Activated naive CD4-positive, alpha-beta T cell treated with anti-CD3 and anti-CD28 coated beads for 36 hours (primary cell): ENCODE measurements at regions not wholly inside any gene's neighbourhood (a gene's known extent, or its start where the extent isn't known, plus 50 kb on each side); places are given as distances from the start of the nearest gene placed in this dataset.

Experiments used
- CTCF ChIA-PET: fragments of 350-600 bp; sonication (Branson Sonifier 250); formaldehyde crosslinking; loops from one replicate; lab custom pipeline; 2021; ENCODE audit warnings: antibody characterized with exemption; lab: Charles Lee
- DNase-seq: peaks from one replicate; pipeline ENCODE4 v3.0.0-alpha.2; 2020
- H3K27ac Mint-ChIP-seq: one replicate; pipeline ENCODE4 v1.8.0; 2021; ENCODE audit warnings: mild to moderate bottlenecking, mixed read lengths
- H3K27me3 Mint-ChIP-seq: one replicate; pipeline ENCODE4 v1.8.0; 2021; ENCODE audit warnings: low read depth, mixed read lengths
- H3K36me3 Mint-ChIP-seq: one replicate; pipeline ENCODE4 v1.8.0; 2021; ENCODE audit warnings: low read depth, mixed read lengths
- H3K4me1 Mint-ChIP-seq: one replicate; pipeline ENCODE4 v1.8.0; 2021; ENCODE audit warnings: low read depth, mixed read lengths
- H3K4me3 Mint-ChIP-seq: one replicate; pipeline ENCODE4 v1.8.0; 2021; ENCODE audit warnings: mild to moderate bottlenecking, moderate library complexity, mixed read lengths
- H3K9me3 Mint-ChIP-seq: one replicate; pipeline ENCODE4 v1.8.0; 2021; ENCODE audit warnings: mixed read lengths
- intact Hi-C: fragments of 100-400 bp; cut with micrococcal nuclease; formaldehyde crosslinking; loops from one replicate; pipeline ENCODE4 v1.15.1; 2023

- no peak for DNase-seq
- intact Hi-C loops = no loop called here
- Mint-ChIP-seq H3K4me3 (no peak overlapping the region), H3K27me3 (peaks cover 2% of the 10 kb centered on the region), H3K4me1 (peaks cover 14% of the 10 kb centered on the region), H3K9me3 (no peaks in the 10 kb centered on the region), H3K27ac (no peak overlapping the region), H3K36me3 (no peaks in the 10 kb centered on the region)
- CTCF ChIA-PET = no interaction called here
Observed at GRCh38 chr3:64359735-64360134, 134.5 kb upstream of the PRICKLE2 start.

- peaks cover 2% of the 10 kb centered on the region for H3K27me3 Mint-ChIP-seq
- CTCF ChIA-PET = no interaction called here
- intact Hi-C loops = no loop called here
- H3K4me3 Mint-ChIP-seq = no peak overlapping the region
- no peaks in the 10 kb centered on the region for H3K36me3 Mint-ChIP-seq
- H3K27ac Mint-ChIP-seq = no peak overlapping the region
- peaks cover 14% of the 10 kb centered on the region for H3K4me1 Mint-ChIP-seq
- no peaks in the 10 kb centered on the region for H3K9me3 Mint-ChIP-seq
- no peak for DNase-seq
Observed at GRCh38 chr3:64358853-64359252, 133.6 kb upstream of the PRICKLE2 start.

DNA sequence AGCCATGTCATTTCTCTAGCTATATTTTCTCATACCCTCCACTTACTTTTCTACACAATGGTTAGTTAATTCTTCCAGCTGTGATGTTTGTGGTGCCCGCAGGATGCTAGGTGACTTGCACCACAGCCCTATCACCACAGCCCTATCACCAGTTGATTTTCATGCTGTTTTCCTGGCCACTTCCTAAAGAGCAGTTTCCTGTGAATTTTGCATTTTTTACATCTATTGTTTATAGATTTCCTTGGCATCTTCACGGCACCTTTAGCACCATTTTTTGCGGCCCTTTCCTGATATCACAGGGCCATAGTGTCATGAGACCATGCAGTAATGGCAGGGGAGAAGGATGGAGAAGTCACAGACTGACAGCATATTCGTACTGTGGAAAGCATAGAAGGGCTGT, 132.9 kb upstream of the PRICKLE2 start:
- CTCF ChIA-PET = no interaction called here
- intact Hi-C loops = no loop called here
- Mint-ChIP-seq H3K27me3 (peaks cover 2% of the 10 kb centered on the region), H3K36me3 (no peaks in the 10 kb centered on the region), H3K4me1 (peaks cover 14% of the 10 kb centered on the region), H3K27ac (no peak overlapping the region), H3K4me3 (no peak overlapping the region), H3K9me3 (no peaks in the 10 kb centered on the region)
- no peak for DNase-seq

GRCh38 chr3:64357481-64357880, 132.2 kb upstream of the PRICKLE2 start:
- Mint-ChIP-seq H3K9me3 (no peaks in the 10 kb centered on the region), H3K36me3 (no peaks in the 10 kb centered on the region), H3K4me1 (peaks cover 14% of the 10 kb centered on the region), H3K27me3 (peaks cover 2% of the 10 kb centered on the region), H3K4me3 (no peak overlapping the region), H3K27ac (no peak overlapping the region)
- CTCF ChIA-PET = no interaction called here
- intact Hi-C loops = no loop called here
- DNase-seq = no peak

DNA sequence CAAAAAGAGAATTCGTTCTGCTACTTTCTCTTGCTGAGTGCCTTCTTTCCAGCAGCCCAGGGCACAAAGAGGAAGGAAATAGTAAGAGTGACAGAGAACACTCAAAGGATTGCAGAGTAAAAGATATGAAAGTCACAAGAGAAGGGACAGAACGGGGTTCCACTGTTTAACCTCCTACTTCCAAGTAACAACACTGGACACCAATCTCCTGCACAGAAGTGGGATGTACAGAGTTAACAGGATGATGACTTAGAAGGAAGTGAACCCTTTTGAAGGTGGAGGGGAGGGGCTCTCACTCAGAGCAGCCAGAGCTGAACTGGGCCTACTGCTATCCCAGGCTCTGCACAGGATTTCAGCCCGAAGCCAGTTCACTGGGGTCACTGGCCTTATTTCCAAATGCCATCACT, 130.1 kb upstream of the PRICKLE2 start:
- no peak overlapping the region for H3K27ac Mint-ChIP-seq
- CTCF ChIA-PET = interaction anchor here (1.3 kb wide), 1 partner anchor 14 kb away, joined by 3 read pairs; no protein-coding TSS in a partner anchor

GRCh38 chr3:64354956-64355355, 129.7 kb upstream of the PRICKLE2 start:
- Mint-ChIP-seq H3K4me3 (no peak overlapping the region), H3K36me3 (no peaks in the 10 kb centered on the region), H3K4me1 (peaks cover 23% of the 10 kb centered on the region), H3K27ac (no peak overlapping the region), H3K27me3 (no peaks in the 10 kb centered on the region), H3K9me3 (no peaks in the 10 kb centered on the region)
- DNase-seq = no peak
- CTCF ChIA-PET = interaction anchor here (1.3 kb wide), 1 partner anchor 14 kb away, joined by 3 read pairs; no protein-coding TSS in a partner anchor
- intact Hi-C loops = no loop called here

More for the DNA sequence above, 130.1 kb upstream of the PRICKLE2 start:
- intact Hi-C loops = no loop called here
- Mint-ChIP-seq H3K4me1 (peaks cover 20% of the 10 kb centered on the region), H3K36me3 (no peaks in the 10 kb centered on the region), H3K27me3 (no peaks in the 10 kb centered on the region), H3K9me3 (no peaks in the 10 kb centered on the region), H3K4me3 (no peak overlapping the region)
- DNase-seq = peak; percentile 30

DNA sequence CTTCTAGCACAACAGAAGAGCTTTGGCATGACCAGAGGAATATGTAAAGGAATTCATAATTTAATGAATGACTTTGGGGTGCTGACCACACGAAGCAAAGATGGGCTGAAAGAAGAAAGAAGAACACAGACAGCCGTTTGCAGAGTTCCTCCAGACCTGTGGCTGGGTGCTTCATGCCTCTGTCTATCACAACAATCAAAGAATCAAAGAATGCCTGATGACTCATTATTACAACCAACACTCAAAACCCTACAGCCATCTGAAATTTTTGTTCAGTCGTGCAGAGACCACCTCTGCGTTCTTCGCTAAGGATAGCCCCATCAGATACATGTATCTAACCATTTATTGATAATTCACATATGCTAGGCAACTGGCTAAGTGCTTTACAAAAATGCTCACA, 129.0 kb upstream of the PRICKLE2 start:
- no peak overlapping the region for H3K4me3 Mint-ChIP-seq

GRCh38 chr3:64353226-64353625, 128.0 kb upstream of the PRICKLE2 start:
- Mint-ChIP-seq H3K4me1 (peaks cover 23% of the 10 kb centered on the region), H3K4me3 (no peak overlapping the region)
- CTCF ChIA-PET = no interaction called here

More for the DNA sequence above, 129.0 kb upstream of the PRICKLE2 start:
- Mint-ChIP-seq H3K27me3 (no peaks in the 10 kb centered on the region), H3K36me3 (no peaks in the 10 kb centered on the region), H3K4me1 (peaks cover 23% of the 10 kb centered on the region), H3K27ac (no peak overlapping the region), H3K9me3 (no peaks in the 10 kb centered on the region)
- DNase-seq = no peak
- intact Hi-C loops = no loop called here
- CTCF ChIA-PET = no interaction called here

DNA sequence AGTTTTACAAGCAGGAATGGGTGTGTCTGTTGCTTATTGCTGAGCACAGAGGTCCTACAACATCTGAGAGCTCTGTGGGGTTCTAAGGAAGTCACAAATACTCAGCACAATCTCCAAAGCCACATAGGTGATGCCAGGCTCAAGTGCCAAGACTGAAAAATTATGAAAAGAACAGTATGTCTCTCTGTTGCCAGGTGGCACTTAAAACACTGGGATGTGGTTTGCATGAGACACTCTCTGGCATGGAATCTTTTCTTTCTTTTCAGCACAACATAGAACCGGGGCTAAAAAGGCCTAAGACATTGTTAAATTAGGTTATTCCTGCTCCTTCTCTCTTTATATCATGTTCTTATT, 127.3 kb upstream of the PRICKLE2 start:
- no peak overlapping the region for H3K27ac Mint-ChIP-seq
- peaks cover 23% of the 10 kb centered on the region for H3K4me1 Mint-ChIP-seq
- no peak for DNase-seq
- H3K9me3 Mint-ChIP-seq = no peaks in the 10 kb centered on the region
- CTCF ChIA-PET = no interaction called here
- no peaks in the 10 kb centered on the region for H3K36me3 Mint-ChIP-seq
- intact Hi-C loops = no loop called here
- no peaks in the 10 kb centered on the region for H3K27me3 Mint-ChIP-seq
- no peak overlapping the region for H3K4me3 Mint-ChIP-seq

More at GRCh38 chr3:64353226-64353625, 128.0 kb upstream of the PRICKLE2 start:
- Mint-ChIP-seq H3K36me3 (no peaks in the 10 kb centered on the region), H3K27ac (no peak overlapping the region), H3K27me3 (no peaks in the 10 kb centered on the region), H3K9me3 (no peaks in the 10 kb centered on the region)
- no peak for DNase-seq
- intact Hi-C loops = no loop called here

DNA sequence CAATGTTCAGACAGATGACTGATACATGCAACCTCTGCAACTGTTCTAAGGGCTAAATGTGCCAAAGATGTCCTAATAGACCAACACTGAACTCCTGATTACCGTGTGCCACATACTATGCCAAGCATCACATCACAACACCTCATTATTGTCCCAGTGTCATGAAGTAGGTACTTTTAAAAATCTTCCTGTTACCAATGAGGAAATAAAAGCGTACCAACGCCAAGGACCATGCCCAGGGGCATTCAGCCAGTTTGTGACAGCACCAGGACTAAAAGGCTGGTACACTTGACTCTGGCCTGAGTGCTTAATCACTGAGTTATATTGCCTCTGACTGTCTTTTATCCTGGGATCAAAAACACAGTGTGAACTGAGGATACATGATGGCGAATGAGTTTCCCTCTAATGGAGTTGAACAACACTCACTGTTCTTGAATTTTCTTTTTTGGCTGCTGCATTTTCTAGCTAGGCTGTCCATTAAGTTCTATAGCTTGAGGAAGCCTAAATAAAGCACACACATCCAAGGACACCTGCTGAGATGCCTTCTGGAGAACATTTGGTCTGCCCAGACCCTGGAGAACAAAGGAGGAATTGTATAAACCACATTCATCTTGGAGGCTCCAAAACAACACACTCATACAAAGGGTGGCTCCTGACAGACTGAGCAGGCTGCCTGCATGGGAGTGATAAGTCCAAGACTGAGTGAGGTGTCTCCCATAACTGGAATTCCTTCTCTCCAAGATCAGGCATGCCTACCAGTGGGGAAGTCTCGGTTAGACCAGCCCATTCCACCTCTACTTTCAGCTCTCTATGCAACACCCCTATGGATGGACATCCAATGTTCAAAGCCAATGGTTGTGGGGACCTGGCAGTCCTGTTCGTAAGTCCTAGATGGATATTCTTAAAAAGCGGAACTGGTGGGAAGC, 126.7 kb upstream of the PRICKLE2 start:
- H3K9me3 Mint-ChIP-seq = no peaks in the 10 kb centered on the region
- DNase-seq = no peak
- H3K27me3 Mint-ChIP-seq = no peaks in the 10 kb centered on the region
- peaks cover 23% of the 10 kb centered on the region for H3K4me1 Mint-ChIP-seq
- CTCF ChIA-PET = no interaction called here
- no peaks in the 10 kb centered on the region for H3K36me3 Mint-ChIP-seq
- intact Hi-C loops = no loop called here
- no peak overlapping the region for H3K4me3 Mint-ChIP-seq
- no peak overlapping the region for H3K27ac Mint-ChIP-seq

- Mint-ChIP-seq H3K4me1 (peaks cover 10% of the 10 kb centered on the region), H3K27me3 (peaks cover 4% of the 10 kb centered on the region), H3K27ac (no peak overlapping the region), H3K36me3 (no peaks in the 10 kb centered on the region), H3K4me3 (no peak overlapping the region), H3K9me3 (no peaks in the 10 kb centered on the region)
- CTCF ChIA-PET = no interaction called here
- intact Hi-C loops = no loop called here
- DNase-seq = no peak
Observed at GRCh38 chr3:64349551-64349950, 124.3 kb upstream of the PRICKLE2 start.

DNA sequence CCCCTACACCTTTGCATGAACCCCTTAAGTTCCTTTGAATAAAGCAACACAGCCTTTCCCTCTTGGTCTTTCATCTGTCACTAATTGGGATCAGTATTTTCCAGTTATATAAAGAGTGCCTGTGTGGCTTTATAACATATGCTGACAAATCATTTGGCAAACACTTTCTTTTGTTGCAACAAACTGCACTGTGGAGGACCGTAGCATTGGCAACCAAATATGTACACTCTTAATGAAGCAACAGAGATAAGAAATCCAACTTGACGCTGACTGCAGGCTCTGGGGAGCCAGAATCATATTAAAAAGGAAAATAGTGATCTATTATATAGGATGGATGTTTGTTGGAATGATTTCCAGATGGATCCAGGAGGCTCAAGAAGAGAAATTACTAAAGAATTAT, 120.1 kb upstream of the PRICKLE2 start:
- Mint-ChIP-seq H3K9me3 (no peaks in the 10 kb centered on the region), H3K4me1 (peaks cover 3% of the 10 kb centered on the region), H3K36me3 (no peaks in the 10 kb centered on the region), H3K27me3 (peaks cover 7% of the 10 kb centered on the region), H3K4me3 (no peak overlapping the region), H3K27ac (no peak overlapping the region)
- no peak for DNase-seq
- intact Hi-C loops = no loop called here
- CTCF ChIA-PET = no interaction called here

DNA sequence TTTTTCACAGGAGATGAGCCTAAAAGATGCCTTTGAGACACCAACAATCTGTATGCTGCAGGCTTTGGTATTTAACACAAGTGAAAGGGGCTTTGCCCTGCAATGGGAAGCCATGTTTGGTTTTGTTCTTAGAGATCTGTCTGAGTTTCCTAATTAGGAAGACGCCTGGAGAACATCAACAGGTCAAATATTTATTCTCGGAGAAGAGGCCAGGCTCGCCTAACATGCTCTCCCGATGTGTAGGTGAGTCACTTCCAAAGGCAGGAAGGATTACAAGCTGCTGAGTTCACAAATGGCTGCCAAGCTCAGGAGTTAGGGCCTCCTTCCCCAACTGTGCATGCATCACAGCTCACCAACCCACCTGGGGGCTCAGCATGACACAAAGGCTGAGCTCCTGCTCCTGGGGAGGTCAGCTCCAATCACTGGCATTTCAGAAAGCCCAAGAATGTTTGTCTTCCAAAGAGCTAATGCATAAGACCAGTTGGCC, 119.5 kb upstream of the PRICKLE2 start:
- Mint-ChIP-seq H3K4me3 (no peak overlapping the region), H3K27ac (no peak overlapping the region), H3K9me3 (no peaks in the 10 kb centered on the region), H3K4me1 (no peaks in the 10 kb centered on the region), H3K36me3 (no peaks in the 10 kb centered on the region), H3K27me3 (peaks cover 7% of the 10 kb centered on the region)
- CTCF ChIA-PET = no interaction called here
- intact Hi-C loops = no loop called here
- no peak for DNase-seq
